Stimulated activated CD8-positive, alpha-beta memory T cell treated with anti-CD3 and anti-CD28 coated beads, Interleukin-7, amount 100 ng/mL, for 48 hours (primary cell): ENCODE measurements at regions not wholly inside any gene's neighbourhood (a gene's known extent, or its start where the extent isn't known, plus 50 kb on each side); places are given as distances from the start of the nearest gene placed in this dataset.
"Not testable (repeated sequence)": the region's sequence is repeated elsewhere in the genome, so short reads cannot be mapped to it uniquely, and the experiment has no call there.

Source experiments
- DNase-seq, 2 donors: peaks; one replicate each; pipeline ENCODE4 v3.0.0-alpha.2; 2020; ENCODE audit warnings: low read depth in 1 of 2; ENCODE audit errors: extremely low read depth in 1 of 2

- no peak for DNase-seq
Observed at GRCh38 chr22:48819961-48820360, 1007.7 kb downstream of the BRD1 start.

DNA sequence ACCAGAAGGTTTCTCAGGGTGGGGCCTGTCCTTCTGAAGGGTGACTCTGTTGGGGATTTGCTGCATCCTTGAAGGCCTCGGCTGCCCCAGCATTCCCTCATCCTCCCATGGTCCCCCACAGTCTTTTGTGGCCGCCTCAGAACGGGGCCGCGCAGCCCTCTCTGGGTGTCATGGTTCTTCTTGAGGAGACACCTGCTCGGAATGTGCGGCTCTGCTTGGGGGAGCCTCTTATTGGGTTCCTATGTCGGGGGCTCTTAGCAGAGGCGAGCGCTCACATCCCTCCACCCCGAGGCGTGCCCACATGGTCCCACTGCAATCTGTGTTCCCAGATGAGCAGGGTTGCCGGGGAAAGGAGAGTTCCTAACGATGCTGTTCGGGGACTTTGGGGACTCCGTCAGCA, 1008.4 kb downstream of the BRD1 start:
- no peak for DNase-seq

DNA sequence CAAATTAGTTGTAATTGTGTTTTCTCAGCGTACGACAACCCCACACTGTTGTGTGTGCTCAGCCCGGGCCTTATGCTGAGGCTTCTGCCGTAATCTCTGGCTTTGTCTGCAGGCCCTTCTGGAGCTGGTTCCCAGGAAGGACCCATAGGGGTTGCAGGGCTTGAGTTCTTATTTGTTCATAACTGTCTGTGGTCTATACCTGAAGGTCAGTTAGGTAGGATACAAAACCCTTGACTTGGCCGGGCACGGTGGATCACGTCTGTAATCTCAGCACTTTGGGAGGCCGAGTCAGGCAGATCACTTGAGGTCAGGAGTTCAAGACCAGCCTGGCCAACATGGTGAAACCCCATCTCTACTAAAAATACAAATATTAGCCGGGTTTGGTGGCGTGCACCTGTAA, 1010.2 kb downstream of the BRD1 start:
- not testable (repeated sequence) for DNase-seq

DNA sequence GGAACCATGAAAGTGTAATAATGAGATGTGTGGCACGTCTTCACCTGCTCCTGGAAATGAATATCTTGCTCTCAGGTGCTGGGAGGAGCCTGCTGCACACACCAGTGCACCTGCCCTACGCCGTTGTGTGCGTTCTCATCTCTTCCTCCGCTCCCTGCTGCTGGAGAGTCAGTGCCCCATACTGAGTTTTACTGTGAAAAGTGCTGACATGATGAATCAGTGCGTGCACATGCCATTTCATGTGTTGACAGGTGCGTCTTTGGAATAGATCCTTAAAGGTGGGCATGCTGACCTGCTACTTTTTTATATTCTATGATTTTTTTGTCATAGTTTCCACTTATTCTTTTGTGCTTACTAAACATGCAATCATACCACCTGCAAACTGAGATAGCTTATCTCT, 1015.8 kb downstream of the BRD1 start:
- DNase-seq = no peak

- no peak for DNase-seq
Observed at GRCh38 chr22:48808038-48808960, 1019.4 kb downstream of the BRD1 start.

DNA sequence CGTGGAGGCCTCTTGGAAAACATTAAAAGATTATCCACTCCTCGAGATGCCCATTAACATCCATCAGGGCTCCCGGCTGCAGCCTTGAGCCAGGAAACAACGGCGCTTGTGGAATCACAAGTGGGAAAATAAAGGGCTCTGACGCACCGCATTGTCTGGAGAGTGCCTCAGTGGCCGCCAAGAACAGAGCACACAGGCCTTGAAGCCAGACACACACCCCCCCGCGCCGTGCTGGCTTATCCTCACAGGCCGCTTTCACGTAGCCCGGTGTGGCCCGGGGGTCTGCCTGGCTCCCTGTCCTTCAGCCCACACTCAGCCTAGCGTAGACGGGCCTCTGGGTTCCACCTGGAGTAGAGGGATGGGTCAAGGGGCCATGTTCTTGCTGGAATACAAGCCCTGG, 1020.5 kb downstream of the BRD1 start:
- no peak for DNase-seq

- no peak for DNase-seq
Observed at GRCh38 chr22:48806227-48806781, 1021.4 kb downstream of the BRD1 start.

- no peak for DNase-seq
Observed at GRCh38 chr22:48805516-48805915, 1022.2 kb downstream of the BRD1 start.

GRCh38 chr22:48804811-48805301, 1022.8 kb downstream of the BRD1 start:
- DNase-seq = no peak

DNA sequence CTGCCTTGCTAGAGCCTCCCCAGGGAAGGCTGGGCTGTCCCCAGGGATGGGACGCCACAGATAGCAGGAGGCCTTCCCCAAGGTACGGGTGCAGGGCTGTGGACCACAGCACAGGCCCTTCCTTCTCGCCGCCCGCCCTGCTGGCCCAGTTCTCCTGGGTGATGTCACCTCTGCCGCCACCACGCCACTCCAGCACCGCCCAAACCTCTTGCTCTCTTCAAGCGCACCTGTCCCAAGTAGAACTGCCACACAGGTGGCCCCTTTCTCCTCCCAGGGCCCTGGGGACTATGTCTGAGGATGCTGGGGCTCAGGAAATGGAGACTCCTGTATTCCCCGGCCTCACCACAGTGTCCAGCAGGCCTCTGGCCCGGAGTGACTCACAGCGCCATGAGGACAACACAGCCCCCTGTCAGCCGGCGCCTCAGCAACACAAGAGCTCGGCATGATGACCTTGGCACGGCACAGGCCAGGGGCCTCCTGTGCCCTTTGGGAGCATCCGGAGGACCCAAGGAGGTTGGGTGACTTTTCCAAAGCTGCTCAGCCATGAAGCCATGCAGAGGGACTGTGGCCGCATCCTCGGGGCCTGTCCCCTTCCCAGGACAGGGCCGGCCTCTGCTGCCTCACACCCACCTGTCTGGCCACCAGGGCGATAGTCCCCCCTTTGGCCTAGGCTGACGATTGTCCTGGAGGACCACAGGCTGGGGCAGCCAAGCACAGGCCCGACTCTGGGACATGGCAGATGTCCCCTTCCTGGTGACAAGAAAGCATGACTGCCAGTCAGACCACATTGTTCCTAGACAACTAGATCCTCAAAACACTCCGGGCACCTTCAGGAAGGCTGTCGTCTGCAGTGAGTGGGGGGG, 1023.5 kb downstream of the BRD1 start:
- DNase-seq = no peak

- no peak for DNase-seq
Observed at GRCh38 chr22:48803171-48803947, 1024.3 kb downstream of the BRD1 start.

GRCh38 chr22:48802576-48802975, 1025.1 kb downstream of the BRD1 start:
- DNase-seq = no peak

DNA sequence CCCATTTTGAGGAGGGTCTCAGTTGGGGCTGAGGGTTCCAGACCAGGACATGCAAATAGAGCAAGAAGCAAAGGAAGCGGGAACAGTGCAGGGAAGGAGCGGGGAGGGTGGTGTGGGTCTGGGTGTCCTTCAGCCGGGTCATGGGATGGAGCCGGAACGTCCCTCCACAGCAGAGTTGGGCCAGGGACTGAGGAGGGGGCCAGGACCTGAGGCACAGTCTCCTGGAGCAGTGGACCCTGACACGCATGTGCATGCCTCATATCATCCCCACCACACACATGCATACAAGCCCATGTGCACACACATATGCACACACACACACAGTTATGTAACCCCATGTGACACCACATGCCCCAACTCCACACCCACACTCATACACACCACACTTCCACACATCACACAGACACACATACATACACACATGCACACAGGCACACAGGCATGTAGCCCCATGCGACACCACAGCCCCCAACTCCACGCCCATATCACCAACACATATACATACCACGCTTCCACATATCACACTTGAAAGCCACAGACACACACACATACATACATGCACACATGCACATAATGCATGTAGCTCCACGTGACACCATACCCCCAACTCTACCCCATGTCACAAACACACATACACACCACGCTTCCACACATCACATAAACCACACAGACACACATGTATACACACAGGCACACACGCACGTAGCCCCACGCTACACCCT, 1026.6 kb downstream of the BRD1 start:
- no peak for DNase-seq

DNA sequence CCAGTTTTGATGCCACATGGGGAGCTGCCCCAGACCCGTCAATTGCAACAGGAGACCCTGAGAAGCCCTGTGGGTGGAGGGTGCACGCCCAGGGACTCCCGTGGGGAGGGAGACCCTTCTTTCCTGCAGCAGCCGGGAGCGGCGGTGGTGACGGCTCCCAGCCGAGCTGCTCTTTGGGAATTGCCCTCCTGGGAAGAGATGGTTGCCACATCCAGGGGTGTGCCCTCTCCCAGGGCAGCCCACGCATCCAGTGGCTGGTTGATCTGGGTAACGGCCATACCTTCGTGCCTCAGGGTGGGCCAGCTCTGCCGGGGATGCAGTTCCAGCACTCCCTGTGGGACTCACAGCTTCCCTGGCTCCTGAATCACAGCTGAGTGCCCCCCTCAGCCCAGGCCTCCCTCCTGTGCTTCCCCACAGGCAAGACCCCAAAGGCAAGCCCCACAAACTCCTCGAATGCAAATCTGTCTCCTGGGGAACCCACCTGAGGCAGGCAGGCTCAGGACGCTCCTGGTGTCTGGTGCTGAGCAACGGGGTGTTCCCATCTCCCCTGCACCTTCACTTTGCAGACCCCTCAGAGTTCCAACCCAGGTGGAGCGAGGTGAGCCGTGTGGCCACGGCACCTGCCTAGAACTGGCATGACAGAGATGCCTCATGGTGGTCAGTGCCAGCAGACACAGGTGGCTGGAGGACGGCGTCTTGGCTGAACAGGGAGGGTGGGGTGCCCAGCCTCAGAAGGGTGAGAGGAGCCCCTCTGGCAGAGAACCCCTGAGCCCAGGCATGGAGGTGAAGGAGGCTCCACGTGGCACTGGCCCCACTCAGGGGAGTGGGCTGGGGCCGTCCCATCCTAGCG, 1027.4 kb downstream of the BRD1 start:
- no peak for DNase-seq

DNA sequence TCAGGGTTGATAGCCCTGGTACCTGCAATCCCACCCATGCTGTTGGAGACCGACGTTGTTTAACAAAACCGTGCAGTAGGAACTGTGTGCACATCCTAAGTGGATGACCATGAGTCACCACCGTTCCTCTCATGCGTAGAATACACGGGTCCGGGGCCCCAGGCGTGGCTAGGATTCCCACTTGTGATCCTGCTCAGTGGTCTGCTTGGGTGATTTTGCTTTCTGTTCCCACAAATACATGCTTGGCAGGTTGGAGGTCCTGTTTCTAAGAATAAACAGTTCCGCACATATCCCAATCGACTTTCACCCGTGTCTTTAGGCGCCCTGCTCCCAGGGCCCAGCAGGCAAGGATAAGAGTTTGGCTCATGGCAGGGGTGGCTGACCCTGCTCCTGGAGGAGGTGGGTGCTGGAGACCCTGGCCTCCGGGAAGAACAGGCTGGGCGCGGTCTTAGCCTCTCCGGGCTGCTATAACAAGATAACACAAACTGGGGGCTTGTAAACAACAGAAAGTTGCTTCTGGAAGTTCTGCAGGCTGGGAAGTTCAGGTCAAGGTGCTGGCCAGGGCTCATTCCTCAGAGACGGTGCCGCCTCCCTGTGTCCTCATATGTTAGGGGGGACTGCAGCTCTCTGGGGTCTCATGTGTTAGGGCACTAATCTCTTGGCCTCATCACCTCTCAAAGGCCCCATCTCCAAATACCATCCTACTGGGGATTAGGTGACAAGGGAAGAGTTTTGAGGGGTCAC, 1028.3 kb downstream of the BRD1 start:
- DNase-seq = no peak

DNA sequence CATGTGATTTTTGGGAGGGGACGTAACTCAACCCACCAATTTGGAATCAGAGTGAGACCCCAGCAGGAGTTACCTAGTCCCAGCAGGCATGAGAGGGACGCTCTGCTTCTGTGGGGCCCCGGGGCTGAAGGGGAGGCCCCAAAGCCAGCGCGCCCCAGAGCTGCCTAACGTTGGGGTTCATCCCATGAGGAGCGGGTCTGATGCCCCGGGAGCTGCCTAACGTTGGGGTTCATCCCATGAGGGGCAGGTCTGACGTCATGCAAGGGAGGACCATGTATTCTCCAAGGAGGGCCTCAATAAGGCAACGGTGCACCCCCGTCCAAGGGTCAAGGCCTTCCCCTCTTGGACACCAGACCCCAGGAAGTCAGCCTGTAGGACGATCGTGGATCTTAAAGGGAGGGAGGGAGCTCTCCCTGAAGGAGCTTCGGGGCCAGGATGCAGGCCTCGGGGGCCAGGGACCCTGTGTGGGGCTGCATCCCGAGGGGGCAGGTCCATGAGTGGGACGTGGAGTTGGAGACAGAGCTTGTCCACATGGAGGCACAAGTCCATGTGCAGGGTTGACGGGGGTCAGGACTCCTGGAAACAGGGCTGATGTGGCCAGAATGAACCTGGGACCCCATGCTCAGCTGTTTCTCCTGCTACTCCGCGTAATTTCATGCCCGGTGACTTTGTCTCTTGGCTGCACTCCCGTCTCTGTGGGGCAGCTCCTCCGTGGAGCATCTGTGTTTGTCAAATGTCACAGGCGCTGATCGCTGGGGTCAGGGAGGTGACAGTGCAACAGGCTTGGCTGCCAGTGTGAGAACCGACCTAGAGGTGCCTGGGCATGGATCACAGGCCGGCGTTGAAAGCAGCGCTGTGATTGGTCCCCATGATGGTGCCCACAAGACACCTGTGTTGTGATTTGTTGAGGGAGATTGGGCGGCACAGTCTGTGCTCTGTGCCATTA, 1029.1 kb downstream of the BRD1 start:
- DNase-seq = no peak

GRCh38 chr22:48797731-48798130, 1029.9 kb downstream of the BRD1 start:
- DNase-seq = no peak
